Progenitor cell of endocrine pancreas (in vitro differentiated cells): ENCODE measurements at regions not wholly inside any gene's neighbourhood (a gene's known extent, or its start where the extent isn't known, plus 50 kb on each side); places are given as distances from the start of the nearest gene placed in this dataset.

Experiments
- DNase-seq: peaks from one replicate; pipeline ENCODE4 v3.0.0; 2021; ENCODE audit warnings: low spot score; ENCODE audit not compliant: unreplicated experiment
- H3K27ac Mint-ChIP-seq: 2 replicates; pipeline ENCODE4 v1.8.0; 2021; ENCODE audit warnings: mild to moderate bottlenecking, moderate library complexity, mixed read lengths
- H3K27me3 Mint-ChIP-seq: 2 replicates; pipeline ENCODE4 v1.8.0; 2021; ENCODE audit warnings: mixed read lengths
- H3K36me3 Mint-ChIP-seq: 2 replicates; pipeline ENCODE4 v1.8.0; 2022; ENCODE audit warnings: mixed read lengths; ENCODE audit not compliant: insufficient read depth
- H3K4me1 Mint-ChIP-seq: 2 replicates; pipeline ENCODE4 v1.8.0; 2021; ENCODE audit warnings: low read depth, mixed read lengths
- H3K4me3 Mint-ChIP-seq: 2 replicates; pipeline ENCODE4 v1.8.0; 2021; ENCODE audit warnings: low read depth, mild to moderate bottlenecking, moderate library complexity, mixed read lengths
- H3K9me3 Mint-ChIP-seq: 2 replicates; pipeline ENCODE4 v1.8.0; 2021; ENCODE audit warnings: low read depth, mixed read lengths
- TF ChIP-seq, protein P1 (sequence below): fragments of 200-600 bp; sonication (generic); IDR thresholded peaks from one replicate; pipeline ENCODE4 v1.5.0; 2021; ENCODE audit warnings: antibody characterized with exemption, mild to moderate bottlenecking; ENCODE audit not compliant: unreplicated experiment

- DNase-seq = no peak
- Mint-ChIP-seq H3K4me1 (no peaks in the 10 kb centered on the region), H3K27me3 (no peaks in the 10 kb centered on the region), H3K36me3 (no peaks in the 10 kb centered on the region), H3K4me3 (no peak overlapping the region), H3K9me3 (no peaks in the 10 kb centered on the region), H3K27ac (no peak overlapping the region)
- TF ChIP-seq, protein P1, sequence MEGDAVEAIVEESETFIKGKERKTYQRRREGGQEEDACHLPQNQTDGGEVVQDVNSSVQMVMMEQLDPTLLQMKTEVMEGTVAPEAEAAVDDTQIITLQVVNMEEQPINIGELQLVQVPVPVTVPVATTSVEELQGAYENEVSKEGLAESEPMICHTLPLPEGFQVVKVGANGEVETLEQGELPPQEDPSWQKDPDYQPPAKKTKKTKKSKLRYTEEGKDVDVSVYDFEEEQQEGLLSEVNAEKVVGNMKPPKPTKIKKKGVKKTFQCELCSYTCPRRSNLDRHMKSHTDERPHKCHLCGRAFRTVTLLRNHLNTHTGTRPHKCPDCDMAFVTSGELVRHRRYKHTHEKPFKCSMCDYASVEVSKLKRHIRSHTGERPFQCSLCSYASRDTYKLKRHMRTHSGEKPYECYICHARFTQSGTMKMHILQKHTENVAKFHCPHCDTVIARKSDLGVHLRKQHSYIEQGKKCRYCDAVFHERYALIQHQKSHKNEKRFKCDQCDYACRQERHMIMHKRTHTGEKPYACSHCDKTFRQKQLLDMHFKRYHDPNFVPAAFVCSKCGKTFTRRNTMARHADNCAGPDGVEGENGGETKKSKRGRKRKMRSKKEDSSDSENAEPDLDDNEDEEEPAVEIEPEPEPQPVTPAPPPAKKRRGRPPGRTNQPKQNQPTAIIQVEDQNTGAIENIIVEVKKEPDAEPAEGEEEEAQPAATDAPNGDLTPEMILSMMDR = no peak
Measured at GRCh38 chr10:52438119-52438518, 124.0 kb downstream of the DKK1 start.

GRCh38 chr10:52440612-52441285 is 126.7 kb downstream of the DKK1 start:
- no peak for DNase-seq
- no peak overlapping the region for H3K4me3 Mint-ChIP-seq
- H3K27ac Mint-ChIP-seq = no peak overlapping the region
- H3K36me3 Mint-ChIP-seq = no peaks in the 10 kb centered on the region
- no peaks in the 10 kb centered on the region for H3K4me1 Mint-ChIP-seq
- no peaks in the 10 kb centered on the region for H3K27me3 Mint-ChIP-seq
- TF ChIP-seq, protein P1 = no peak
- no peaks in the 10 kb centered on the region for H3K9me3 Mint-ChIP-seq

DNA sequence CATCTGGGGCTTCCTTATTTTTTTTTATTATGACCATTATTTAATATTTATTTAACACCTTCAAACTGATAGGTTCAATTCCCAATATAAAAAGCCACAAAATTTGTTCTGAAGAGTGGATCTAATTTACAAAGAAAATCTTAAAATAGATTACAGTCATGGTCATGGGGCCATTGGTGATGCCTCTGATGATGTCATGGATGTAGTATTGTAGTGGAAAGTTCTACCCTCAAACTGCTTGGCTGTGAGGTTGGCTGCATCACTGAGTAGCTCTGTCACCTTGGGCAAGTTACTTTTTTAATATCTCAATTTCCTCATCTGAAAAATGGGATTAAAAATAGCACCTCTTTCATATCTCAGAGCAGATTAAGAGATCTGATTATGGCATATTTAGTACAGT is 128.5 kb downstream of the DKK1 start:
- Mint-ChIP-seq H3K27ac (no peak overlapping the region), H3K27me3 (no peaks in the 10 kb centered on the region), H3K36me3 (no peaks in the 10 kb centered on the region), H3K4me3 (no peak overlapping the region), H3K4me1 (no peaks in the 10 kb centered on the region), H3K9me3 (no peaks in the 10 kb centered on the region)
- TF ChIP-seq, protein P1 = no peak
- no peak for DNase-seq

DNA sequence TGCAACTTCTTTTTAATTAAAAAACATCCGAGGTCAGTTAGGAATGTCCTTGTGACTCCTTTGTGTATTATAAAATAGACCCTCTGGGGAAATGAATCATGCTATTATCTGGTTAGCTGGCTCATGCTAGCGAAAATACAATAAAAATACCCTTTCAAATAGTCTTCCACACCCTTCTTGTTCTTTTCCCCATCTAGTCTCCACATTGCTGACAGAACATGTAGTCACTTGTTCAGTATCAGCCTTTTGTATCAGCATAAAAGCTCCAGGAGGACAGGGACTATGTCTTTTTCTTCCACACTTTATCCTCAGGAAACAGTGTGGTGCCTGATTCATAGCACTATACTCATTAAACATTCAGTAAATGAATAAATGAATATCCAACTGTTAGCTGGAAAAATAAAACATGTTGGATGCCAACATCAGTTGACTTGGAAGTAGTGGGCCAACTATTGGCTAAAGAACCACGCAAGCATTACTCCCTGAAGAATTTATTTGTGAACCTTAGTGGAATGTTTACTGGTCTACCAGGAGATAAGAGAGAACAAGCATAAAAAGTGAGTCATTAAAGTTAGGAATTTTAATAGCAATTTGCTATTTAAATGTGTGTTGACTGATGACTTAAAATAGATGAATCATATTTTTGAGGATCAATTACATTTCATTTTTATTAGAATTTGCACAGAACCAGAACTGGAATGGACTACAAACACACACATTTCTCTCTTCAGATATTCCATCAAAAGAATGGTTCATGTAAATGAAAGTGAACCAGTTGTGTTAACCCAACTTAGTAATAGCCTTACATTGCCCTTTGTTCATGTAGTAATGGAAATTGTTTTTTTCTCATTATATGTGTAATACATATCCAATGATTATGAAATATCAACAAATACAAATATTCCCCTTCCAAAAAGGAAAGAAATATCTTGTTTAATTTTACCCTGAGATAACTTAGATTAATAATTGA is 129.6 kb downstream of the DKK1 start:
- peaks cover under 1% of the 10 kb centered on the region for H3K27me3 Mint-ChIP-seq
- TF ChIP-seq, protein P1 = no peak
- H3K4me3 Mint-ChIP-seq = no peak overlapping the region
- no peaks in the 10 kb centered on the region for H3K4me1 Mint-ChIP-seq
- H3K27ac Mint-ChIP-seq = no peak overlapping the region
- no peaks in the 10 kb centered on the region for H3K9me3 Mint-ChIP-seq
- DNase-seq = no peak
- no peaks in the 10 kb centered on the region for H3K36me3 Mint-ChIP-seq

DNA sequence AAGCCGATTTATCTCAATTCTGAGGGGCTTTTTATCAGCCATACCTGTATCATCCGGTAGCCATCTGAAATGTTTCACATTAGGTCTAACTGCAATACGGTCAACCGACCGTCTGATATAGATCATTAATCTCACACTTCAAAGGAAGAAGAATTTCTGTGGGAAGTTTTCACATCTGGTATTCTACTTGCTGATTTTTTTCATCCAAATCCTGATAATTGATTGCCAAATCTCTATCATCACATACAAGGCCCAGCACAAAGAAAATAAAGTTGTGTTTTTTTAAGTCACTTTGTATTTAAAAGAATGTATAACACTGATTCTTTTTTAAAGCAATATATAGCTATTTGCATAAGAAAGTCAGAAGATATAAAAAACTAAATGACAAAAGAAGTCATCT is 132.3 kb downstream of the DKK1 start:
- TF ChIP-seq, protein P1 = no peak
- H3K9me3 Mint-ChIP-seq = no peaks in the 10 kb centered on the region
- DNase-seq = no peak
- peaks cover 19% of the 10 kb centered on the region for H3K27me3 Mint-ChIP-seq
- no peak overlapping the region for H3K4me3 Mint-ChIP-seq
- H3K36me3 Mint-ChIP-seq = no peaks in the 10 kb centered on the region
- H3K4me1 Mint-ChIP-seq = no peaks in the 10 kb centered on the region
- no peak overlapping the region for H3K27ac Mint-ChIP-seq
